Renal cortical epithelial cell (primary cell): ENCODE measurements at regions not wholly inside any gene's neighbourhood (a gene's known extent, or its start where the extent isn't known, plus 50 kb on each side); places are given as distances from the start of the nearest gene placed in this dataset.
A peak's percentile ranks its signal among the peaks of the same experiment; 100 is the strongest.
"Not testable (repeated sequence)": the region's sequence is repeated elsewhere in the genome, so short reads cannot be mapped to it uniquely, and the experiment has no call there.

Source experiments
- DNase-seq: peaks from one replicate; pipeline ENCODE4 v3.0.0-alpha.2; 2011; ENCODE audit warnings: low read depth

DNA sequence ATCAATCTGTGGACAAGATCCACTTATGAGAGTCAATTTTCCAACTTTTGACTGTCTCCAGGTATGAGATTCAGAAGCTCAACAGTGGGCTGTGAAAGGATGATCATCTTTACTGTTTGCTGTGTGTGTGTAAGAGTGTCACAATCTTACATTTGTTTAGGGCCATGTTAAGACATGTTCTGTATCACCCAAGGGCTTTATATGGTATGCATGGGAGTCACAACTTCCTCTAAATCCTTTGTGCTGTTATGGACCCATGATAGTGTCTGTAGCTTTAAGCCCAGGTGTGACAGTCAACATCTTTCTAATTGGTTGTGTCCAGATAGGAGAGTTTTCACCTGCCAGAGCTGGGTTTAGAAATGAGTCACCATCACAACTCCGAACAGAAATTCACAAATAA lies 70.2 kb downstream of the ZNF726 start:
- not testable (repeated sequence) for DNase-seq

- no peak for DNase-seq
These were observed 71.9 kb downstream of the ZNF726 start for GRCh38 chr19:23986623-23987022.

DNA sequence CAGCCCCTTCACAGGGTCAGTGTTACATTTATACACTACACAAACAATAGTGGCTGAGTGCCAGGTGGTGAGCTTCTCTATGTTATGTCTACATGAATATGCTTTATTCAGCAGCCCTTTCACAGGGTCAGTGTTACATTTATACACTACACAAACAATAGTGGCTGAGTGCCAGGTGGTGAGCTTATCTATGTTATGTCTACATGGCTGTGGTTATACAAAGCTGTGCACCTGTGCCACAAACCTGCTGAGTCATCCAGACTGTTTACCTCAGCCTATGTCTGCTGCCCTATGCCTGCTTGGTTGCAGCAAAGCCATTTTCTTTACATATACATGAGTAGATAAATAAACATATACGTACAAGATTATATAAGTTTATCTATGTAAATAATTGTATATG lies 76.5 kb downstream of the ZNF726 start:
- peak; percentile 15 for DNase-seq

- no peak for DNase-seq
These were observed 77.7 kb downstream of the ZNF726 start for GRCh38 chr19:23992348-23992747.

GRCh38 chr19:23993440-23993839 lies 78.8 kb downstream of the ZNF726 start:
- no peak for DNase-seq

DNA sequence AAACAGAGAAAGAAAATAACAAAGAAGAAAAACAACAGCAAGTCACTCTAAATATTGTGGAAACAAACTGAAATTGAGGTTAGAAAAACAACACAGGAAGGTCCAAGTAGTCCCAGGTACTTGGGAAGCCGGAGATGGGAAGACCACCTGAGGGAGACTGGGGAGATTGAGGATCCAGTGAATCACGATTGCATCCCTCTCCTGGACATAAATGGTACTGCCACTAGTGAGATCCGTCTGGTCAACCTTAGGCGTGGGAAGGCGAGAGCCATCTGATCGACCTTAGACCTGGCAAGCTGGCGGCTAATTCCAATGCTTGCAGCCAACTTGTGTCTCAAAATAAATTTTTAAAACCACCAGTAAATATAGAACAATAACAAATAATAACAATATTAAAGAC lies 81.9 kb downstream of the ZNF726 start:
- DNase-seq = no peak

- DNase-seq = no peak
These were observed 83.9 kb downstream of the ZNF726 start for GRCh38 chr19:23998568-23998967.

DNA sequence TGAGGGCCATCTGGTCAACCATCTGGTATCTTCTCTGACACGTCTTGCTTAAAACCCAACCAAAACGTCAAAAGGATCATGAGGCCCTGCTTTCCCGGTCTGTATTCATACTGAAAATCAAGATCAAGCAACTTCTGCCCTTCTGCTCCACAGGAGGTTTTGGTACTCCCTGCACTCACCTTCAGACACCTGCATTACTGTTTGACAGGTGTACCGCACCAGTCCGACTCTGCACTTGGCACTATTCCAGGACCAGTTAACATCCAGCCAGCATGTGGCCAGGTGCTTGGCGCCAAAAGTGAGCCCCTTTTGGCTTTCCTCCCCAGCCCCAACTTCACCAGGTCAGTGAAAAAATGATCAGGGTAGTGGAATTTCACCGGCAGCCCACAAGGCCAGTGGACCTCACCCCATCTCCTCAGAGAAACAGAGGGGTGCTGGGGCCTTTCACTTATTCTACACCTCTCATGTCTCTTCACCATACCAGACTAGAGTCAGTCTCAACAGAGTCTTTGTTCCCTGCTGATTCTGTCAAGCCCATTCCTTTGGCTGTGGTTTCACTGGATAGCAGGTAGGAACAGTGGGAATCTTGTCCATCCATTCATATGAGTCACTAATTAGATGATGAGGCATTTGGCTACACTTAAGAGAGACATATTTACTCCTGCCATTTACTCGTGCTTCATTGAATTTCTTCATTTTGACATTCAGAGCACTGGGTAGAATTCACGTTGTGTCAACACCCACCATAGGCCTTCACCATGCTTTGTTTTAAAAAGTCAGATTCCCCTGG lies 85.3 kb downstream of the ZNF726 start:
- no peak for DNase-seq

- DNase-seq = no peak
These were observed 86.0 kb downstream of the ZNF726 start for GRCh38 chr19:24000656-24001055.

DNA sequence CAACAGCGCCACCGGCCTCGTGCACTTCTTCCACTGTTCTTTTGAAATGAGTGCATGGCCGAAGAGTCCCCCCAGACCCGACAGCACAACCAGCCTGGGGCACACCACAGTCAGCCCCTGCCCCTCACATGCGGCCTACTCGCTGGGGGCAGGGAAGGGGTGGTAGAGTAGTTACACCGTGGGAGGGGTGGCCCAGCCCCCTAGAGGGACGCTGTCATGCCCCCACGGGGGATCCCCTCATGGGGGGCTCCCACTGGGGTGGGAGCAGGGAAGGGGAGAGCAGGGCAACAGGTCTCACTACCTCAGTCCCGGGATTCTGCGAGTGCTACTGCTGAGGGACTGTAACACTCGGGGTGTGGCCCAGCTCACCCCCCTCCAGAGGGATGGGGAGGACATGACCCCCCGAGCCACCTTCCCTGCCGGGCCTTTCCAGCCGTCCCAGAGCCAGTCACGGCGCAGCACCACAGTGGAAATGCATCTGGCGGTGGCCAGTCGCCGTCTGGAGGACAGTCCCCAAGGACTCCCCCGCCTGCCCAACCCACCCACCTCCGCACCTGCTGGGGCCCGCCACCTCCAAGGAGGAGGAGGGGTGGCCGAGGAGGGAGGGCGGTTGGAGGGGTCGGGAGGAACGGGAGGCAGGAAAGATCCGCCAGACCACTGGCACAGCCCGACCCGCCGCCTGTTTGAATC lies 84.6 kb upstream of the ZNF254 start:
- DNase-seq = no peak

DNA sequence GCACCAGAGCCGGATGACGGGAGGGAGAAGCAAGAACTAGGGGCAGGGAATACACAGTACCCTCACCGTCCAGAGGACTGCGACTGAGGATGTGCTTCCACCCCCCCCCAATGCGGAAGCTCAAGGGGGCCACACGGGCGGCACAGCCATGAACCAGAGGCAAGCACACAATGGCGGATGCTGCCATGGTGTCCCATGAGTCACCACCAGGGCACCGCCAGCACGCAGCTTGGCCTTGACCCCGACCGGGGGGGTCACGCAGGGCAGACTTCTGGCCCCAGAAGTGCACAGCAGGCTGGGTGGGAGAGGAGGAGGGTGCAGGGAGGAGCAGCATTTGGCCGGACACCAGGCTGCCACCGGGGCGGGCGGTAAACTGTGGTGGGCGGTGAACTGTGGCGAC lies 83.5 kb upstream of the ZNF254 start:
- no peak for DNase-seq

DNA sequence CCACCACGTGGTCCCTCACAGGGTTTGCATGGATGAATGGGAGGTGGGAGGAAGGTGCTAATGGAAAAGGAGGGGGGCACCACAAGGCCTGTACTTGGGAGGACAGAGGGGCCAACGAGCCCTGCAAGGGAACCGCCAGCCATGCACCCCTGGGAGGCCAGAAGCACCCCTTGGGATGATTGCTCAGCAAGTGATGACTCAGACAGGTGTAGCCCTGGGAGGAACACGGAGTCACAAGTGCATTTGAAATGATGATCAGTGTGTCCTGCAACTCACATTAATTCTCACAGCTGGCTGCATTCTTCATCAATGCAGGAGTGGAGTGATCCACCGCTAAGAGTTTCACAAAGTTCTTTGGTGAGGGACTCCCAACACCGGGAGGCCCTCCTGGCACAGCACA lies 82.8 kb upstream of the ZNF254 start:
- no peak for DNase-seq

DNA sequence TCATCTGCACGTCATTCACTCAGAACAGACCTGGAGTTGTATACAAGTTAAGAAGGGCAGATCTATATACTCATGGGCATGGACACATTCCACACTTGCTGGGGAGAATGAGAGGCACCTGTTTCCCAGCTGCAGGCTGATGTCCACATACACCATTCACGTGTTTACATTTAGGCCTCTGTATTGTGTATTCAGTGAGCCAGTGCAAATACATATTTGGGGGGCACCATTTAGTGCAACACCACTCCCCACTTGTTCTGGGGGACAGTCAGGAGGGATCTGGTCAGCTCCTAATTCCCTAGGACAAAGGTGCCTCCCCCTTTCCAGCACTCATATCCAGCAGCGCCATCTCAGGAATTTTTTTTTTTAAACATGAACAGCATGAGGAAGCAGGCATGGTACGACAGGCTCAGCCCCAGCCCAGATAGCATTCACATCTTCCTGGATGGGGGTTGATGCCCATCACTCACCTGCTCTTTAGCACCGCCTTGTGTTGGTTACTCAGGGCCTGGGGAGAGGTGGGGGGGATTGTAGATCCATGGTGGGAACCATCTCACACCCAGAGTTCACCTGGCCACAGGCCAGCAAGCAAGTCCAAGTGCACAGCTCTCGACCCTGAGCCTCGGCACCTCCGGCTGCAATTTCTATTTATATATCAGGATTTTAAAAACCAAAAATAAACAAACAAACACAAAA lies 56.9 kb upstream of the ZNF254 start:
- DNase-seq = no peak

DNA sequence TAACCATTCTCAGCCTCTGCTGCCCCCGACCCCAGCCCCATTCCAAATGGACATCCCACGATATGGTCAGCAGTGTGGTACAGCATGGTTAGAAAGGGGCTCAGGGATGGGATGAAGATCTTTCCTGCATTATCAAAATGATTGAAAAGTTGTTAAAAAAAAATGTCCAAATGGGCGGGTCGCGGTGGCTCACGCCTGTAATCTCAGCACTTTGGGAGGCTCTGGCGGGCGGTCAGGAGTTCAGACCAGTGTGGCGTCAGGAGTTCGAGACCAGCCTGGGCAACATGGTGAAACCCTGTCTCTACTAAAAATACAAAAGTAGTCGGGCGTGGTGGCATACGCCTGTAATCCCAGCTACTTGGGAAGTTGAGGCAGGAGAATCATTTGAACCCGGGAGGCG lies 54.3 kb upstream of the ZNF254 start:
- DNase-seq = no peak

DNA sequence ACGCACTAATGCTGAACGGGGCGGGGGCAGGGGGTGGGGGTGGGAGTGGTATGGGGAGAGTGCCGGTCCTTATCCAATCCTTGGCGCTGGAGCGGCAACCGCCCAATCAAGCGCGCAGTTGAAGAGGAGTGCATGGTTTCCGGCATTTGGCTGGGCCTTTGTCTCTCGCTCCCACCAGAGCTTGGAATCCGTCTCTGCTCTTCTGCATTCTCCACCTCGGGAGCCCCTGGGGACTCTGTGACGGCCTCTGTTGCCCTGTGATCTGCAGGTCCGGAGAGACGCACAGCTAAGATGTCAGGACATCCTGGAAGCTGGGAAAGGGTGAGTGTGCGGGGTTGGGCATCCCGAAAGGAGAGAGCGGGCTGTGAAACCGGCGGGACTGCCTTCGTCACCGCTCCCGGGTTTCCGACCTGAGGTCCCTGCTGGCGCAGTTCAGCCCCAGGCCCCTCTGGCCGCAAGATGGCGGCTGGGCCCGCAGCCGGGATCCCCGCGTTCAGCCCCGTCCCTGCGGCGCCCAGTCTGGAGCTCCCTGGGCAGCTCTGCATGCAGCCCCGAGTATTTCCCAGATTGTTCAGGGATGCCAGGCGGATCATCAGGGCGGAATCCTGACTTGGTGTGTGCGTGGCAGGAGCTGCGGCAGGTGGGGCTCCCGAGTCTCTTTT lies 53.6 kb upstream of the ZNF254 start:
- peak; percentile 81 for DNase-seq

GRCh38 chr19:24033963-24034342 lies 53.0 kb upstream of the ZNF254 start:
- peak; percentile 57 for DNase-seq

- DNase-seq = not testable (repeated sequence)
These were observed 51.6 kb upstream of the ZNF254 start for GRCh38 chr19:24035261-24035880.
